ENCODE measurements at regions not wholly inside any gene's neighbourhood (a gene's known extent, or its start where the extent isn't known, plus 50 kb on each side); places are given as distances from the start of the nearest gene placed in this dataset.
"Not testable (repeated sequence)": the region's sequence is repeated elsewhere in the genome, so short reads cannot be mapped to it uniquely, and the experiment has no call there.

- peak in 1 of 2 experiments; percentile 32 for DNase-seq
- H2AFZ ChIP-seq: peak overlapping the region; percentile 66
- CTCF ChIA-PET; POLR2A ChIA-PET (ENCODE audit: unreplicated experiment); H3F3A ChIP-seq (ENCODE audit: insufficient read depth, low read depth); H3K36me3 ChIP-seq (ENCODE audit: low read depth); H3K79me2 ChIP-seq (ENCODE audit: low read depth); H3K27ac ChIP-seq; H3K27me3 ChIP-seq (ENCODE audit: insufficient read depth, low read depth); H3K4me1 ChIP-seq (replicated peaks; ENCODE audit: insufficient read depth); BruUV-seq (replicated peaks); H3K9me3 ChIP-seq (ENCODE audit: insufficient read depth, low read depth); H3K9me2 ChIP-seq (ENCODE audit: insufficient read depth); H4K20me1 ChIP-seq (ENCODE audit: insufficient read depth); intact Hi-C loops (cut with micrococcal nuclease; ENCODE audit: unreplicated experiment): not testable (repeated sequence)
- H3K4me3 ChIP-seq: peak overlapping the region; percentile 54; the same call in 1 of the 2 replicates
- peak overlapping the region; percentile 44 for H3K4me2 ChIP-seq
Measured at GRCh38 chr12:31162896-31163560, 89.4 kb downstream of the DDX11 start.

DNA sequence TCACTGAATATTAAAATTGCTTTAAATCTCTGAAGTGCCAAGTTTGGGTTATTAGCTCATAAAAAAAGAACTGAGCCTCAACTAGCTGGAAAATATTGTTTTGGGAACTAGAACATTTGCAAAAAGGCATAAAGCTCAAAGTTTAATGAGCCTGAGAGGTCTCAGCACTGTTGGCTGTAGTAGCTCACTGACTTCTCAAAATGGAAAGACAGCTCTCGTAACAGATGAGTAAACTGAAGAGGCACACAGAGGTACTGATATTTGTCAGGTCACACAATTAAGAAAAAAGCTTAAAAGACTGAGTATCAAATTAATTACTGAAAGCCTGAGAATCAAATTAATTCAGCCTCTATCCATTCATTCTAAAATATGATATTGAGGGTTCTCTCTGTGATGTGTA is 100.6 kb downstream of the DDX11 start:
- DNase-seq; H3K36me3 ChIP-seq (ENCODE audit: low read depth); H3K27ac ChIP-seq; CTCF ChIA-PET; H3K4me1 ChIP-seq (replicated peaks; ENCODE audit: insufficient read depth); H3K4me3 ChIP-seq; H3K79me2 ChIP-seq (ENCODE audit: low read depth); H3K9me3 ChIP-seq (ENCODE audit: insufficient read depth, low read depth); H3F3A ChIP-seq (ENCODE audit: insufficient read depth, low read depth); intact Hi-C loops (cut with micrococcal nuclease; ENCODE audit: unreplicated experiment); H2AFZ ChIP-seq; H3K27me3 ChIP-seq (ENCODE audit: insufficient read depth, low read depth); H3K9me2 ChIP-seq (ENCODE audit: insufficient read depth); H4K20me1 ChIP-seq (ENCODE audit: insufficient read depth); BruUV-seq (replicated peaks); H3K4me2 ChIP-seq: not testable (repeated sequence)
- POLR2A ChIA-PET (ENCODE audit: unreplicated experiment): interaction anchor here (0.6 kb wide), 1 partner anchor 140 kb away, joined by 5 read pairs; no protein-coding TSS in a partner anchor

DNA sequence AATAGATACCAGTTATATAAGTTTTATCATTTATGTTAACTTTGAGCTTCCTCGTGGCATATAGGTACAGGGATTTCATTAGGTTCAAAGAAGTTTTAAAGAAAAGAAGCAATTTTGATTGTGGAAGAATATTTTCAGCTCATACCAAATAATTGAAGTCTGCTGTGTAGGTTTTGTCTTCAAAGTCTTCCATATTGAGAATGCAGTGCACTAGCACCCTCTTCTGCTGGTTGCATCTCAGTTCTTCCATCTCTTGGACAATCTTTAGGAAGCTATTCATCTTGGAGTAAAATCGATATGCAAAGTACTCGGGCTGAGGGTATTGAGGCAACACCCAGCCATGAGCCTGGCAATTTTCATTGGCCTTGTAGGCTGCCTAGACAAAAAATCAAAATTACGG is 103.9 kb downstream of the DDX11 start:
- H3K36me3 ChIP-seq (ENCODE audit: low read depth); BruUV-seq (replicated peaks); H4K20me1 ChIP-seq (ENCODE audit: insufficient read depth); H3K27me3 ChIP-seq (ENCODE audit: insufficient read depth, low read depth); H3K4me3 ChIP-seq; H3K4me2 ChIP-seq; H3K4me1 ChIP-seq (replicated peaks; ENCODE audit: insufficient read depth); H2AFZ ChIP-seq; H3F3A ChIP-seq (ENCODE audit: insufficient read depth, low read depth); intact Hi-C loops (cut with micrococcal nuclease; ENCODE audit: unreplicated experiment); POLR2A ChIA-PET (ENCODE audit: unreplicated experiment); H3K79me2 ChIP-seq (ENCODE audit: low read depth); DNase-seq; H3K9me2 ChIP-seq (ENCODE audit: insufficient read depth); H3K9me3 ChIP-seq (ENCODE audit: insufficient read depth, low read depth); H3K27ac ChIP-seq: not testable (repeated sequence)
- TF ChIP-seq, protein P1, sequence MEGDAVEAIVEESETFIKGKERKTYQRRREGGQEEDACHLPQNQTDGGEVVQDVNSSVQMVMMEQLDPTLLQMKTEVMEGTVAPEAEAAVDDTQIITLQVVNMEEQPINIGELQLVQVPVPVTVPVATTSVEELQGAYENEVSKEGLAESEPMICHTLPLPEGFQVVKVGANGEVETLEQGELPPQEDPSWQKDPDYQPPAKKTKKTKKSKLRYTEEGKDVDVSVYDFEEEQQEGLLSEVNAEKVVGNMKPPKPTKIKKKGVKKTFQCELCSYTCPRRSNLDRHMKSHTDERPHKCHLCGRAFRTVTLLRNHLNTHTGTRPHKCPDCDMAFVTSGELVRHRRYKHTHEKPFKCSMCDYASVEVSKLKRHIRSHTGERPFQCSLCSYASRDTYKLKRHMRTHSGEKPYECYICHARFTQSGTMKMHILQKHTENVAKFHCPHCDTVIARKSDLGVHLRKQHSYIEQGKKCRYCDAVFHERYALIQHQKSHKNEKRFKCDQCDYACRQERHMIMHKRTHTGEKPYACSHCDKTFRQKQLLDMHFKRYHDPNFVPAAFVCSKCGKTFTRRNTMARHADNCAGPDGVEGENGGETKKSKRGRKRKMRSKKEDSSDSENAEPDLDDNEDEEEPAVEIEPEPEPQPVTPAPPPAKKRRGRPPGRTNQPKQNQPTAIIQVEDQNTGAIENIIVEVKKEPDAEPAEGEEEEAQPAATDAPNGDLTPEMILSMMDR (conservative IDR thresholded peaks at IDR 0.05): peak; percentile 24; the same call in 1 of the 2 replicates
- CTCF ChIA-PET: interaction anchor here (0.6 kb wide), 1 partner anchor 332 kb away, joined by 4 read pairs; no protein-coding TSS in a partner anchor

- H2AFZ ChIP-seq; H3K36me3 ChIP-seq (ENCODE audit: low read depth); H4K20me1 ChIP-seq (ENCODE audit: insufficient read depth); H3K79me2 ChIP-seq (ENCODE audit: low read depth); H3K9me2 ChIP-seq (ENCODE audit: insufficient read depth); POLR2A ChIA-PET (ENCODE audit: unreplicated experiment); H3K9me3 ChIP-seq (ENCODE audit: insufficient read depth, low read depth); H3K27me3 ChIP-seq (ENCODE audit: insufficient read depth, low read depth); CTCF ChIA-PET; H3K27ac ChIP-seq; H3F3A ChIP-seq (ENCODE audit: insufficient read depth, low read depth); DNase-seq; intact Hi-C loops (cut with micrococcal nuclease; ENCODE audit: unreplicated experiment); H3K4me3 ChIP-seq; H3K4me2 ChIP-seq; BruUV-seq (replicated peaks); H3K4me1 ChIP-seq (replicated peaks; ENCODE audit: insufficient read depth): not testable (repeated sequence)
Measured at GRCh38 chr12:31178875-31179274, 105.2 kb downstream of the DDX11 start.

DNA sequence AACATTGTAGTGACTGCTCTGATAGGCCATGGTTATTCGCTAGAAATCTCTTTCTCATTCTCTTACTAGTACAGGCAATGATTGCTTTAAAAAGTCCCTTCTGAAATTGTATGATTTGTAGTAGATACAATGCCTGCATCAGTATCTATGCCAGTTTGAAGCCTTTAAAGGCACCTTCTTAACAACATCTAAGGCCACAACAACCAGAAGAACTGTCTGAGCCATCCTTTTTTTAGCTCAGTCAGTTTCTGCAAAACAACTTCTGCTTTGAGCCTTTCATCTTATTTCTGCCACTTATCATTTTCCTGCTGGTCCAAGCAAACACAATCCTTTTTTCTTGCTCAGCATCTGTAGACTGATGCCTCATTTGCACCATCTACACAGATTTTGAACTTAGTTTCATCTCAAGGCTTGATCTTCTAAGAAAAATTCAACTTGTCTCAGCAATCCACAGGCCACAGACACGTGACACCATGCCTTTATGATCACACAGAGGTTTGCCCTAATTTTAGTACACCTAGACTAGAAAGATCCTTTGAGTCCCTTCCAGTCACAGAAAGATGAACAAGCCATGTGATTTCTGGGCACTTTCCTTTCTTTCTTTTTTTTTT is 106.1 kb downstream of the DDX11 start:
- intact Hi-C loops (cut with micrococcal nuclease; ENCODE audit: unreplicated experiment); H3F3A ChIP-seq (ENCODE audit: insufficient read depth, low read depth); H3K36me3 ChIP-seq (ENCODE audit: low read depth); H3K27ac ChIP-seq; POLR2A ChIA-PET (ENCODE audit: unreplicated experiment); H3K79me2 ChIP-seq (ENCODE audit: low read depth); DNase-seq; H3K9me3 ChIP-seq (ENCODE audit: insufficient read depth, low read depth); H4K20me1 ChIP-seq (ENCODE audit: insufficient read depth); H3K4me3 ChIP-seq; H2AFZ ChIP-seq; H3K9me2 ChIP-seq (ENCODE audit: insufficient read depth); CTCF ChIA-PET; H3K4me1 ChIP-seq (replicated peaks; ENCODE audit: insufficient read depth); H3K27me3 ChIP-seq (ENCODE audit: insufficient read depth, low read depth); BruUV-seq (replicated peaks); H3K4me2 ChIP-seq: not testable (repeated sequence)

- intact Hi-C loops (cut with micrococcal nuclease; ENCODE audit: unreplicated experiment); H3K9me3 ChIP-seq (ENCODE audit: insufficient read depth, low read depth); H2AFZ ChIP-seq; H3K27me3 ChIP-seq (ENCODE audit: insufficient read depth, low read depth); H3K79me2 ChIP-seq (ENCODE audit: low read depth); H3K27ac ChIP-seq; H3K4me2 ChIP-seq; BruUV-seq (replicated peaks); CTCF ChIA-PET; POLR2A ChIA-PET (ENCODE audit: unreplicated experiment); H3K9me2 ChIP-seq (ENCODE audit: insufficient read depth); DNase-seq; H3F3A ChIP-seq (ENCODE audit: insufficient read depth, low read depth); H3K4me1 ChIP-seq (replicated peaks; ENCODE audit: insufficient read depth); H4K20me1 ChIP-seq (ENCODE audit: insufficient read depth); H3K4me3 ChIP-seq; H3K36me3 ChIP-seq (ENCODE audit: low read depth): not testable (repeated sequence)
Measured at GRCh38 chr12:31182571-31182970, 108.9 kb downstream of the DDX11 start.

- CTCF ChIA-PET; H3K27me3 ChIP-seq (ENCODE audit: insufficient read depth, low read depth); H3F3A ChIP-seq (ENCODE audit: insufficient read depth, low read depth); POLR2A ChIA-PET (ENCODE audit: unreplicated experiment); H3K9me3 ChIP-seq (ENCODE audit: insufficient read depth, low read depth); BruUV-seq (replicated peaks); H2AFZ ChIP-seq; H3K4me3 ChIP-seq; DNase-seq; H3K4me1 ChIP-seq (replicated peaks; ENCODE audit: insufficient read depth); H3K36me3 ChIP-seq (ENCODE audit: low read depth); H3K79me2 ChIP-seq (ENCODE audit: low read depth); H3K27ac ChIP-seq; H3K9me2 ChIP-seq (ENCODE audit: insufficient read depth); H4K20me1 ChIP-seq (ENCODE audit: insufficient read depth); intact Hi-C loops (cut with micrococcal nuclease; ENCODE audit: unreplicated experiment); H3K4me2 ChIP-seq: not testable (repeated sequence)
Measured at GRCh38 chr12:31183107-31183506, 109.4 kb downstream of the DDX11 start.

Data from PC-9 (cell line).